Esophagus muscularis mucosa (tissue), 4 donors: ENCODE measurements at regions not wholly inside any gene's neighbourhood (a gene's known extent, or its start where the extent isn't known, plus 50 kb on each side); places are given as distances from the start of the nearest gene placed in this dataset.

ENCODE experiments used
- DNase-seq: peaks from one replicate; pipeline ENCODE4 v3.0.0-alpha.2; 2017; ENCODE audit errors: extremely low spot score
- H3K27ac ChIP-seq, 4 donors: fragments of 200-600 bp; sonication (generic); replicated peaks in 1 of 4; 1 replicate in 3 of 4; 2 replicates in 1 of 4; pipeline ENCODE4 v1.5.1; 2016 to 2019; ENCODE audit warnings: mild to moderate bottlenecking in 1 of 4
- H3K27me3 ChIP-seq, 4 donors: fragments of 200-600 bp; sonication (generic); one replicate each; pipeline versions ENCODE4 v1.5.1 to v1.6.0; 2016 to 2019
- H3K36me3 ChIP-seq, 4 donors: fragments of 200-600 bp; sonication (generic); one replicate each; pipeline ENCODE4 v1.5.1; 2016 to 2019
- H3K4me1 ChIP-seq, 4 donors: fragments of 200-600 bp; sonication (generic); one replicate each; pipeline ENCODE4 v1.5.1; 2016 to 2019
- H3K4me3 ChIP-seq, 4 donors: fragments of 200-600 bp; sonication (generic); 1 replicate in 2 of 4; 2 replicates in 2 of 4; pipeline ENCODE4 v1.5.1; 2016 to 2019; ENCODE audit warnings: mild to moderate bottlenecking in 4 of 4, moderate library complexity in 1 of 4
- H3K9me3 ChIP-seq, 4 donors: fragments of 200-600 bp; sonication (generic); 1 replicate in 3 of 4; 2 replicates in 1 of 4; pipeline ENCODE4 v1.5.1; 2016 to 2019
- CTCF ChIP-seq, 3 experiments: fragments of 200-600 bp in 2 of 3; fragments of 450-650 bp in 1 of 3; sonication (generic) in 2 of 3; IDR thresholded peaks; one replicate each; pipeline ENCODE4 v1.5.1; 2017 to 2019; ENCODE audit warnings: antibody characterized with exemption in 3 of 3, mild to moderate bottlenecking in 2 of 3, moderate library complexity in 1 of 3
- EP300 ChIP-seq: sonication (generic); formaldehyde crosslinking; IDR thresholded peaks from one replicate; pipeline ENCODE4 v1.6.1; 2017; ENCODE audit warnings: antibody characterized with exemption
- POLR2A ChIP-seq: fragments of 450-650 bp; IDR thresholded peaks from one replicate; pipeline ENCODE4 v1.6.1; 2017; ENCODE audit warnings: antibody characterized with exemption, moderate library complexity, mild to moderate bottlenecking, low read depth
- POLR2AphosphoS5 ChIP-seq, 2 donors: sonication (generic); formaldehyde crosslinking; IDR thresholded peaks; one replicate each; pipeline ENCODE4 v1.6.1; 2017; ENCODE audit warnings: antibody characterized with exemption in 2 of 2
- WGBS: methylation state at CpG from one replicate; pipeline ENCODE4 v1.1.5; 2018; 5-methylcytosine and 5-hydroxymethylcytosine counted together
- intact Hi-C: fragments of 100-400 bp; cut with DNase I; formaldehyde crosslinking; loops from one replicate; pipeline ENCODE4 v1.15.1; 2023

- H3K9me3 ChIP-seq: no peaks in the 10 kb centered on the region
- intact Hi-C loops: no loop called here
- H3K27ac ChIP-seq: no peak overlapping the region
- DNase-seq: no peak
- H3K36me3 ChIP-seq: no peaks in the 10 kb centered on the region
- no peak for TF ChIP-seq EP300
- TF ChIP-seq POLR2A: no peak
- H3K4me1 ChIP-seq: peaks cover 12 to 24% (median 22%) of the 10 kb centered on the region in 4 donors
- H3K4me3 ChIP-seq: no peak overlapping the region
- no peaks in the 10 kb centered on the region for H3K27me3 ChIP-seq
- WGBS: 83% methylated on average over 1 of the region's 1 CpG
Measured at GRCh38 chr15:62500325-62500724, 335.2 kb upstream of the C2CD4B start.

- no peak overlapping the region for H3K4me3 ChIP-seq
- 86% methylated on average over 5 of the region's 5 CpGs for WGBS
- peaks cover 22 to 37% (median 32%) of the 10 kb centered on the region in 4 donors for H3K4me1 ChIP-seq
- no peak for DNase-seq
- intact Hi-C loops: no loop called here
- H3K36me3 ChIP-seq: no peaks in the 10 kb centered on the region
- TF ChIP-seq POLR2A: no peak
- TF ChIP-seq CTCF (IDR thresholded peaks at IDR 0.05): no peak
- TF ChIP-seq POLR2AphosphoS5 (IDR thresholded peaks at IDR 0.05): no peak
- TF ChIP-seq EP300: no peak
- H3K9me3 ChIP-seq: no peaks in the 10 kb centered on the region
- no peak overlapping the region for H3K27ac ChIP-seq
- H3K27me3 ChIP-seq: no peaks in the 10 kb centered on the region
Measured at GRCh38 chr15:62502451-62502850, 337.4 kb upstream of the C2CD4B start.

- peak overlapping the region in 1 of 4 donors; percentile 7 for H3K27ac ChIP-seq
Measured at GRCh38 chr15:62503451-62503850, 338.4 kb upstream of the C2CD4B start.

GRCh38 chr15:62505762-62506161 lies 340.7 kb upstream of the C2CD4B start:
- Histone ChIP-seq H3K27me3 (no peaks in the 10 kb centered on the region), H3K4me3 (no peak overlapping the region), H3K27ac (peak overlapping the region in 3 of 4 donors; percentile 5 to 25 (median 13)), H3K4me1 (peaks cover 22 to 40% (median 32%) of the 10 kb centered on the region in 4 donors), H3K36me3 (no peaks in the 10 kb centered on the region), H3K9me3 (no peaks in the 10 kb centered on the region)
- no peak for DNase-seq
- 42% methylated on average over 6 of the region's 6 CpGs for WGBS
- TF ChIP-seq CTCF (IDR thresholded peaks at IDR 0.05) (no peak), EP300 (no peak), POLR2AphosphoS5 (IDR thresholded peaks at IDR 0.05) (no peak), POLR2A (no peak)
- intact Hi-C loops: no loop called here

More at GRCh38 chr15:62503451-62503850, 338.4 kb upstream of the C2CD4B start:
- H3K9me3 ChIP-seq: no peaks in the 10 kb centered on the region
- no peaks in the 10 kb centered on the region for H3K36me3 ChIP-seq
- WGBS: 46% methylated on average over 1 of the region's 1 CpG
- H3K27me3 ChIP-seq: no peaks in the 10 kb centered on the region
- peaks cover 22 to 40% (median 32%) of the 10 kb centered on the region in 4 donors for H3K4me1 ChIP-seq
- DNase-seq: no peak
- no peak for TF ChIP-seq EP300
- no peak for TF ChIP-seq POLR2A
- TF ChIP-seq CTCF (IDR thresholded peaks at IDR 0.05): no peak
- no peak for TF ChIP-seq POLR2AphosphoS5 (IDR thresholded peaks at IDR 0.05)
- no peak overlapping the region for H3K4me3 ChIP-seq
- intact Hi-C loops: no loop called here

GRCh38 chr15:62506217-62506805 lies 341.2 kb upstream of the C2CD4B start:
- no peaks in the 10 kb centered on the region for H3K27me3 ChIP-seq
- no peaks in the 10 kb centered on the region for H3K36me3 ChIP-seq
- peak overlapping the region in 1 of 4 donors; percentile 5 for H3K27ac ChIP-seq
- TF ChIP-seq CTCF (IDR thresholded peaks at IDR 0.05) (no peak), POLR2AphosphoS5 (IDR thresholded peaks at IDR 0.05) (peak in 1 of 2 donors; percentile 21)
- no peaks in the 10 kb centered on the region for H3K9me3 ChIP-seq
- peaks cover 22 to 40% (median 32%) of the 10 kb centered on the region in 4 donors for H3K4me1 ChIP-seq
- intact Hi-C loops: no loop called here
- 17% methylated on average over 1 of the region's 1 CpG for whole genome bisulfite sequencing
- no peak overlapping the region for H3K4me3 ChIP-seq
- no peak for DNase-seq
